Gastroesophageal sphincter (tissue), 4 donors: ENCODE measurements at regions not wholly inside any gene's neighbourhood (a gene's known extent, or its start where the extent isn't known, plus 50 kb on each side); places are given as distances from the start of the nearest gene placed in this dataset.

Experiments
- ATAC-seq: fragments of 150-250 bp; one replicate; pipeline ENCODE4 v1.9.1; 2016; ENCODE audit warnings: mild to moderate bottlenecking, moderate library complexity
- H3K27ac ChIP-seq, 4 donors: fragments of 200-600 bp; sonication (generic) in 3 of 4; 1 replicate in 3 of 4; 2 replicates in 1 of 4; pipeline ENCODE4 v1.5.1; 2016 to 2019
- H3K27me3 ChIP-seq: fragments of 200-600 bp; sonication (generic); one replicate; pipeline ENCODE4 v1.5.1; 2019
- H3K36me3 ChIP-seq, 2 donors: fragments of 200-600 bp; sonication (generic); one replicate each; pipeline ENCODE4 v1.5.1; 2019; ENCODE audit warnings: control low read depth in 1 of 2
- H3K4me1 ChIP-seq, 3 donors: fragments of 200-600 bp; sonication (generic); 1 replicate in 2 of 3; 2 replicates in 1 of 3; pipeline ENCODE4 v1.5.1; 2016 to 2019; ENCODE audit warnings: control low read depth in 2 of 3
- H3K4me3 ChIP-seq, 2 donors: fragments of 200-600 bp; sonication (generic); one replicate each; pipeline ENCODE4 v1.5.1; 2019; ENCODE audit warnings: mild to moderate bottlenecking in 1 of 2, moderate library complexity in 1 of 2
- H3K9me3 ChIP-seq, 3 donors: fragments of 200-600 bp; sonication (generic); one replicate each; pipeline ENCODE4 v1.5.1; 2017 to 2019; ENCODE audit warnings: control low read depth in 2 of 3
- CTCF ChIP-seq, 4 experiments: fragments of 200-600 bp in 2 of 4; fragments of 450-650 bp in 2 of 4; sonication (generic) in 1 of 4; IDR thresholded peaks; one replicate each; pipeline ENCODE4 v1.5.1; 2017 to 2019; ENCODE audit warnings: antibody characterized with exemption in 4 of 4, mild to moderate bottlenecking in 2 of 4, moderate library complexity in 2 of 4
- EP300 ChIP-seq: sonication (generic); formaldehyde crosslinking; IDR thresholded peaks from one replicate; pipeline ENCODE4 v1.6.1; 2017; ENCODE audit warnings: antibody characterized with exemption, mild to moderate bottlenecking
- POLR2A ChIP-seq, 2 donors: fragments of 450-650 bp; IDR thresholded peaks; one replicate each; pipeline ENCODE4 v1.6.1; 2017; ENCODE audit warnings: antibody characterized with exemption in 2 of 2, mild to moderate bottlenecking in 2 of 2, moderate library complexity in 1 of 2
- POLR2AphosphoS5 ChIP-seq: sonication (generic); formaldehyde crosslinking; IDR thresholded peaks from one replicate; pipeline ENCODE4 v1.6.1; 2017; ENCODE audit warnings: antibody characterized with exemption
- WGBS, 2 donors: methylation state at CpG; one replicate each; pipeline ENCODE4 v1.1.5; 2018; ENCODE audit warnings: low coverage in 1 of 2; 5-methylcytosine and 5-hydroxymethylcytosine counted together

- no peak for TF ChIP-seq EP300
- no peak for TF ChIP-seq POLR2A (IDR thresholded peaks at IDR 0.05)
- no peak for TF ChIP-seq POLR2AphosphoS5
- no peak for TF ChIP-seq CTCF (IDR thresholded peaks at IDR 0.05)
Measured at GRCh38 chr10:36473122-36473521, 652.3 kb upstream of the ANKRD30A start.

DNA sequence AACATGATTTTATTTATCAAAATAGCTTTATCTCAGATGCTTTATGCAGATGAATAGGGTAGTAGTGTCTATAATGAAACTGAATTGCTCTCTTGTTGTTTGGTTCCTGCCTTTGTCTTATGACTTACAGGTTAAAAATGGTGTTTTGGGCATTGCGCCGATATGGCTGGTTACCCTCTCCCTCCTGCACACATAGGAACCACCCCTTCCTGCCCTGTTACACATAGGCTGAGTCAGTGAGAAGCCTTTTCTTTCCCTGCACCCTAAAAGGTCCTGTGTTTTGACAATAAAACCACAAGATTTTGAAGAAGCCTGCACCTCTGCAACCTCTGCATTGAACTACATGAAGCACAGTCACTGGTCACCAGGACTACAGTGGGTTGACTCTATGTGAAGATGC, 655.8 kb upstream of the ANKRD30A start:
- no peak for ATAC-seq
- WGBS, 2 donors, result 100% methylated on average over 2 of the region's 2 CpGs; no CpG with 5 or more reads in 1 of the 2 donors
- no peak for TF ChIP-seq CTCF (IDR thresholded peaks at IDR 0.05)
- TF ChIP-seq POLR2AphosphoS5, result no peak
- TF ChIP-seq POLR2A (IDR thresholded peaks at IDR 0.05), result no peak
- no peak for TF ChIP-seq EP300
- H3K9me3 ChIP-seq, result no peaks in the 10 kb centered on the region
- H3K27ac ChIP-seq, result no peak overlapping the region
- H3K4me3 ChIP-seq, result no peak overlapping the region
- no peaks in the 10 kb centered on the region for H3K27me3 ChIP-seq
- H3K4me1 ChIP-seq, result no peaks in the 10 kb centered on the region
- H3K36me3 ChIP-seq, result no peaks in the 10 kb centered on the region

More at GRCh38 chr10:36473122-36473521, 652.3 kb upstream of the ANKRD30A start:
- Histone ChIP-seq H3K9me3 (no peaks in the 10 kb centered on the region), H3K36me3 (no peaks in the 10 kb centered on the region), H3K27me3 (no peaks in the 10 kb centered on the region), H3K27ac (no peak overlapping the region), H3K4me3 (no peak overlapping the region), H3K4me1 (no peaks in the 10 kb centered on the region)
- ATAC-seq, result no peak
- WGBS, 2 donors, result 98 to 100% methylated on average over 4 of the region's 4 CpGs

- no peaks in the 10 kb centered on the region for H3K9me3 ChIP-seq
- WGBS, 2 donors, result 96 to 98% methylated on average over 3 of the region's 3 CpGs
- TF ChIP-seq EP300 (no peak), CTCF (IDR thresholded peaks at IDR 0.05) (no peak), POLR2AphosphoS5 (no peak), POLR2A (IDR thresholded peaks at IDR 0.05) (no peak)
Measured at GRCh38 chr10:36468620-36469019, 656.8 kb upstream of the ANKRD30A start.

GRCh38 chr10:36465604-36466379, 659.6 kb upstream of the ANKRD30A start:
- ATAC-seq, result no peak
- Histone ChIP-seq H3K27me3 (no peaks in the 10 kb centered on the region), H3K4me1 (no peaks in the 10 kb centered on the region), H3K4me3 (no peak overlapping the region), H3K36me3 (no peaks in the 10 kb centered on the region), H3K27ac (no peak overlapping the region), H3K9me3 (no peaks in the 10 kb centered on the region)
- 87 to 95% methylated on average over 3 of the region's 3 CpGs for WGBS, 2 donors
- TF ChIP-seq POLR2A (IDR thresholded peaks at IDR 0.05) (no peak), EP300 (no peak), CTCF (IDR thresholded peaks at IDR 0.05) (no peak), POLR2AphosphoS5 (no peak)

More at GRCh38 chr10:36468620-36469019, 656.8 kb upstream of the ANKRD30A start:
- H3K4me1 ChIP-seq, result no peaks in the 10 kb centered on the region
- H3K4me3 ChIP-seq, result no peak overlapping the region
- no peaks in the 10 kb centered on the region for H3K27me3 ChIP-seq
- H3K36me3 ChIP-seq, result no peaks in the 10 kb centered on the region
- ATAC-seq, result no peak
- no peak overlapping the region for H3K27ac ChIP-seq

DNA sequence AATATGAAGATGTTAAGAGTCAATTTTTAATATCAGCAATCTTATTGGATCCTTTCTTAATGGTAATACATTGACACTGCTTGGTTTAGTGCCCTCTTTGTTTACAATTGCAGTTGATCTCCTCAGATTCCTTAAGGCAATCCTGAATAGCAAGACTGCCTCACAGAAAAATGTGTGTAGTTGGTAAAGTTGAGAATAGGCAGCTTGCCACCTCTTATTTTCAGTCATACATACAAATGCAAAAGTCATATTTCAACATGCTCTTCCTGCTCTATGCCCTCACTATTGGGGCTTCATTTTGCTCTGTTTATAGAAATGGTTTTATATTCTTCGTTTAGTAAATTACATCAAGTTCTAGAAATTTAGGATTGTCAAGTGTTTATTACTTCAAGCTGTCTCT, 661.1 kb upstream of the ANKRD30A start:
- no peak for TF ChIP-seq EP300
- no peak for TF ChIP-seq CTCF (IDR thresholded peaks at IDR 0.05)
- TF ChIP-seq POLR2AphosphoS5, result no peak
- no peak for TF ChIP-seq POLR2A (IDR thresholded peaks at IDR 0.05)
- Histone ChIP-seq H3K4me1 (no peaks in the 10 kb centered on the region), H3K36me3 (no peaks in the 10 kb centered on the region), H3K9me3 (no peaks in the 10 kb centered on the region), H3K4me3 (no peak overlapping the region), H3K27ac (no peak overlapping the region), H3K27me3 (no peaks in the 10 kb centered on the region)
- ATAC-seq, result no peak
- 30 to 33% methylated on average over 1 of the region's 1 CpG for WGBS, 2 donors
